ENCODE measurements at regions not wholly inside any gene's neighbourhood (a gene's known extent, or its start where the extent isn't known, plus 50 kb on each side); places are given as distances from the start of the nearest gene placed in this dataset.

- H3K27me3 Mint-ChIP-seq (ENCODE audit: unreplicated experiment), result no peaks in the 10 kb centered on the region
- no peak for TF ChIP-seq CTCF (IDR thresholded peaks at IDR 0.05; ENCODE audit: unreplicated experiment)
Measured at GRCh38 chr11:29879560-29879959, 137.3 kb downstream of the KCNA4 start.

GRCh38 chr11:29876192-29876591 is 140.6 kb downstream of the KCNA4 start:
- no peak for TF ChIP-seq CTCF (IDR thresholded peaks at IDR 0.05; ENCODE audit: unreplicated experiment)
- H3K4me1 Mint-ChIP-seq (ENCODE audit: unreplicated experiment), result no peaks in the 10 kb centered on the region
- no peak for DNase-seq (ENCODE audit: low spot score)
- no peak overlapping the region for H3K4me3 Mint-ChIP-seq (ENCODE audit: unreplicated experiment)
- no peaks in the 10 kb centered on the region for H3K27me3 Mint-ChIP-seq (ENCODE audit: unreplicated experiment)
- no peaks in the 10 kb centered on the region for H3K9me3 Mint-ChIP-seq (ENCODE audit: unreplicated experiment)
- no peak overlapping the region for H3K27ac Mint-ChIP-seq (ENCODE audit: unreplicated experiment)
- H3K36me3 Mint-ChIP-seq (ENCODE audit: low read depth, unreplicated experiment), result no peaks in the 10 kb centered on the region

More at GRCh38 chr11:29879560-29879959, 137.3 kb downstream of the KCNA4 start:
- H3K36me3 Mint-ChIP-seq (ENCODE audit: low read depth, unreplicated experiment), result no peaks in the 10 kb centered on the region
- no peak for DNase-seq (ENCODE audit: low spot score)
- H3K27ac Mint-ChIP-seq (ENCODE audit: unreplicated experiment), result no peak overlapping the region
- H3K4me3 Mint-ChIP-seq (ENCODE audit: unreplicated experiment), result no peak overlapping the region
- no peaks in the 10 kb centered on the region for H3K4me1 Mint-ChIP-seq (ENCODE audit: unreplicated experiment)
- no peaks in the 10 kb centered on the region for H3K9me3 Mint-ChIP-seq (ENCODE audit: unreplicated experiment)

GRCh38 chr11:29847219-29847618 is 169.6 kb downstream of the KCNA4 start:
- Mint-ChIP-seq H3K4me3 (ENCODE audit: unreplicated experiment) (no peak overlapping the region), H3K9me3 (ENCODE audit: unreplicated experiment) (no peaks in the 10 kb centered on the region), H3K4me1 (ENCODE audit: unreplicated experiment) (no peaks in the 10 kb centered on the region), H3K27me3 (ENCODE audit: unreplicated experiment) (no peaks in the 10 kb centered on the region), H3K27ac (ENCODE audit: unreplicated experiment) (no peak overlapping the region), H3K36me3 (ENCODE audit: low read depth, unreplicated experiment) (no peaks in the 10 kb centered on the region)
- DNase-seq (ENCODE audit: low spot score), result no peak
- TF ChIP-seq CTCF (IDR thresholded peaks at IDR 0.05; ENCODE audit: unreplicated experiment), result no peak

GRCh38 chr11:29844701-29845379 is 172.0 kb downstream of the KCNA4 start:
- Mint-ChIP-seq H3K4me3 (ENCODE audit: unreplicated experiment) (no peak overlapping the region), H3K27me3 (ENCODE audit: unreplicated experiment) (no peaks in the 10 kb centered on the region), H3K4me1 (ENCODE audit: unreplicated experiment) (no peaks in the 10 kb centered on the region), H3K36me3 (ENCODE audit: low read depth, unreplicated experiment) (no peaks in the 10 kb centered on the region), H3K9me3 (ENCODE audit: unreplicated experiment) (no peaks in the 10 kb centered on the region), H3K27ac (ENCODE audit: unreplicated experiment) (no peak overlapping the region)
- TF ChIP-seq CTCF (IDR thresholded peaks at IDR 0.05; ENCODE audit: unreplicated experiment), result no peak
- DNase-seq (ENCODE audit: low spot score), result no peak

GRCh38 chr11:29844031-29844430 is 172.8 kb downstream of the KCNA4 start:
- no peak for DNase-seq (ENCODE audit: low spot score)
- no peaks in the 10 kb centered on the region for H3K36me3 Mint-ChIP-seq (ENCODE audit: low read depth, unreplicated experiment)
- no peak overlapping the region for H3K27ac Mint-ChIP-seq (ENCODE audit: unreplicated experiment)
- H3K4me1 Mint-ChIP-seq (ENCODE audit: unreplicated experiment), result no peaks in the 10 kb centered on the region
- no peak for TF ChIP-seq CTCF (IDR thresholded peaks at IDR 0.05; ENCODE audit: unreplicated experiment)
- no peak overlapping the region for H3K4me3 Mint-ChIP-seq (ENCODE audit: unreplicated experiment)
- H3K27me3 Mint-ChIP-seq (ENCODE audit: unreplicated experiment), result no peaks in the 10 kb centered on the region
- H3K9me3 Mint-ChIP-seq (ENCODE audit: unreplicated experiment), result no peaks in the 10 kb centered on the region

Measured in endothelial cell (in vitro differentiated cells).